ENCODE measurements at regions not wholly inside any gene's neighbourhood (a gene's known extent, or its start where the extent isn't known, plus 50 kb on each side); places are given as distances from the start of the nearest gene placed in this dataset.

DNA sequence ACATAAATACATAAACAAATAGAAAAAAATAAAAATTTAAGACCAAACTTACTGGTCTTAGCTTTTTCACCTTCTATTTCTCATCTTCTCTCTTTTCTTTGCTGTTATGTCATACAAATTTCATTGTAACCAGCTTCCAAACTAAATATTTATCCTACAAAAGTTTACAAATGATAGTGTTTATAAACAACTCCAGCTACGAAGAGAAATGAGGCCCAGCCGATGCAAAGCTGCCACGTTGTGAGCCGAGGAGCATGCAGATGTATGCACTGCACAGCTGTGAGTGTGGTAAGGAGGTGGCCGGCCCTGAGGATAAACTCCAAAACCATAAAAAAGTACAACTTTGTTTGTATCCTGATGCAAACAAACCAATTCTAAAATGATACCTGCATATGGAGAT, 642.4 kb upstream of the SGCG start:
- in situ Hi-C loops (cut with HindIII; ENCODE audit: low sequenced_read_pairs), result no loop called here

DNA sequence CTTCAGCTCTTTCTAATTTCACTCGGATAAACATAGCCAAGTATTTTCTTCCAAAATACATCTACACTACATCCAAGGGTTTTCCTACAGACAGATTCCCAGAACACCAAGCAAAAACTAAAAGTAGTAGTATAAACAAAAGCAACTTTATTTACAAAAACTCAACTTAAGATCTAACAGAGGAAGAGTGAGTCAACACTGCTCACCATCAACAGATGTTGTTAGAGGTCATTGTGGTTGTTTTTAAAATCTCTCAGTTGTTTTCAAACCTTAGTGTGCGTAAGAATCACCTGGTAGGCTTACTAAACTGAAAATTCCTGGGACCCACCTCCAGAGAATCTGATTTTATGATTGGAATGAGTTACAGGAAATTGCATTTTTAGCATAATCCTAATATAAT, 631.7 kb upstream of the SGCG start:
- in situ Hi-C loops (cut with HindIII; ENCODE audit: low sequenced_read_pairs), result no loop called here

DNA sequence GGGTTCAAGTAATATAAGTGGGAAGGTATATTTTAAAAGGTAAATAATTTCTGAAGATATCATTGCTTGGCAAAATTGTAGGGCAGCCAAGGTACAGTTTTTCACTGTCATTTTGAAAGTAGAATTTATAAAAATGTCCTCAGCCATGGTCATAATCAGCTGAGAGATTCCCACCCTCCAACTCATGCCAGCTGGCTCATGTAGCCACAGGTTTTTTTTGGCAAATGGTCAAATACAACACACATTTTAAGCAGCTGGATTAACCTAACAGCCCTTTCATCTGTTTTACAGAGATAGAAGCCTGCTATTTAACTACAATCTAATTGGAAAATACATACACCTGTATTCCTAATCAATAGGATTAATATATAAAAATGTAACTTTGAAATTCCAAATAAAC, 619.2 kb upstream of the SGCG start:
- in situ Hi-C loops (cut with HindIII; ENCODE audit: low sequenced_read_pairs), result no loop called here

DNA sequence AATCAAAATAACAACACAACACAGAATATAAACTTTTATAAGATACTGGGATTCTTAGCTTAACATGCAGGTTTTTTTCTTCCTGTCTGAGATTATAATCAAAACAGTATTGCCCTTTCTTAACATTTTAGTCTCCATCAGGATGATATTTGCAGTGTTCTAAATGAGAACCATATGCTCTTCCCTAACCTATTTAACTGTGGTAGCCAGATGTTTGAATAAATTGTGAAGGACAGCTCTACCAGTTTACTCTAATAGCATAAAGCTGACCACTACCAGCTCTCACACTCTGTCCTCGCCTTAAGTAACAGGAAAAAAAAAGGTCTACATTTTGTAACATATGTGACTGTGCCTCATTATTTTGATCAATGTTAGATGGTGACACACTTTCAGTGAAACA, 618.7 kb upstream of the SGCG start:
- in situ Hi-C loops (cut with HindIII; ENCODE audit: low sequenced_read_pairs), result no loop called here

DNA sequence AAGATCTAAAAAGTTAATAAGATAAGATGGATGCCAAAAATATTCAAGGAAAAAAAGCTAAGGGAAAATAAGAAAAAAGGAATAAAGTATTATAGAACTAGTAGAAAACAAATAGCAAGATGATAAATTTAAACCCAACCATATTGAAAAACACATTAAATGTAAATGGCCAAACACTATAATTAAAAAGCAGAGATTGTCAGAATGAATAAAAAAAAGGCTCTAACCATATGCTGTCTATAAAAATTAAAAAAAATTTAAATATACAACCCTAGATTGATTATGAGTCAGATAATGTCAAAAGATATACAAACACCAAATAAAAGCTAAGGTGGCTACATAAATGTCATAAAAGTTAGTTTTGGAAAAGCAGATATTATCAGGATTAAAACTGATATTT, 617.5 kb upstream of the SGCG start:
- in situ Hi-C loops (cut with HindIII; ENCODE audit: low sequenced_read_pairs), result no loop called here

DNA sequence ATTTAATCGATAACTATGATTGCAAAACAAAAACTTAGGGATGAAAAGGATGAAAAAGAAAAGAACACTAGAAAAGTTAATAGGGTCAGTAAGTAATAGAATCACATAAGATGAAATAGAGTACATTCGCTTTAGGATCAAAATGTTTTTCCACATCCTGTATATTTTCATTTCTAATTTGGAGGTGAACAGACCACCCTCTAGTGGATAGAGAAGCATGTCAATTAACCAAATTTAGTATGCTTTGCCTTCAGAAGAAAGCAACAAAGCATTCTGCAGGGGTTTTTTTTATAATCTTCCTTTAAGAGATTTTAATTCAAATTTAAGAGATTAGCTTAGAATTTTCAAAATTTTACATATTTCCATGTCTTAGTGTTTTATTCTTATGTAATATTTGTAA, 611.0 kb upstream of the SGCG start:
- in situ Hi-C loops (cut with HindIII; ENCODE audit: low sequenced_read_pairs), result no loop called here

DNA sequence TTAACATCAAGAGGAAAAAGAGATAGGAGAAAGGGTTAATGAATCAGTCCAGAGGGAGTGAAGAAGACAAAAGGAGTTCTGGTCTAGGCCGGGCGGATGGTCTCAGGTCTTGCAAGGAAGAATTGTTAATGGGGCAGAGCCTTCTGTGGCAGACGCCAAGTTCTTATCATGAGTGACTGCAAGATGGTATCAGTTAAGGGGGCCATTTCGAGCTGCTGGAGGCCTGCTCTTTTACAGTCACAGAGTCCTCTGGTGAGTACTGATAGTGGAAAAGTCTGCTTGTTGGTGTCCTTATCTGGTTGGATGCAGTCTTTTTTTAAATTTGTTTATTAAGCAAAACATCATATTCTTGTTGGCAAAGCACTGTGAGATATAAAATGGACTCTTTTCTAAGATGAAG, 590.9 kb upstream of the SGCG start:
- in situ Hi-C loops (cut with HindIII; ENCODE audit: low sequenced_read_pairs), result no loop called here

DNA sequence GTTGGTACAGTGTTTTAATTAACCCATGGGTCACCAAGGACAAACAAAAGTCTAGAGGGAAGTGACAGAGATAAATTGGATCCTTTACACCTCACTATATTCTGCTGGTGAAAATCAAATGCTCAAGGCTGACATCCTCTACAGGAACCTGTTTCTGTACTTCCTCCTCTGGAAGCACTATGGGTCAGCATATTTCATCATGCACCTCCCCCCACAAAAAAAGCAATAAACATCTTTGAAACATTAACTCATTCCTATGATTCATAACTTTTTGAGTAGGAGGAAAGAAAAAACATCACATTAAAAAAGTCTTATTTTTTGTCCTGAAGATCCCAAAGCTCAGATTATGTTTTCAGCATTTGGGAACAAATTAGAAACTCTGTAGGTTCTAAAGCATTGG, 588.3 kb upstream of the SGCG start:
- in situ Hi-C loops (cut with HindIII; ENCODE audit: low sequenced_read_pairs), result no loop called here

DNA sequence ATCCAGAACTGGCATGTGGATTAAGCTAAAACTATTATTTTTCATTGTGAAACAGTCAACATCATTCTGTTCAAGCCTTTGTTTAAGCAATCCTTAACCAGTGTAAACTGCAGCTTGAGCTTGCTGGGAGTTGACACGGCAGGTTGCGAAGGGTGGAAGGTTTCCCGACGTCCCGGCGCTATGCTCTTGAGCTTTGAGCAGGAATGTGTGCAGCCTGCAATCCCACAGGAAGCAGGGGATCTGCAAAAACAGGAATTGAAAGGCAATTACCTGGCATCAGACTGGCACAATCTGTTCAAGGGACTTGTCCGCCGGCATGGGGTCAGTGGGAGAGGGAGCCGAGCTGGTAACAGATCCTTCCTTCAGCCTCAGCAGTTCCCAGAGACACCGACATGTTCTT, 586.7 kb upstream of the SGCG start:
- in situ Hi-C loops (cut with HindIII; ENCODE audit: low sequenced_read_pairs), result no loop called here

DNA sequence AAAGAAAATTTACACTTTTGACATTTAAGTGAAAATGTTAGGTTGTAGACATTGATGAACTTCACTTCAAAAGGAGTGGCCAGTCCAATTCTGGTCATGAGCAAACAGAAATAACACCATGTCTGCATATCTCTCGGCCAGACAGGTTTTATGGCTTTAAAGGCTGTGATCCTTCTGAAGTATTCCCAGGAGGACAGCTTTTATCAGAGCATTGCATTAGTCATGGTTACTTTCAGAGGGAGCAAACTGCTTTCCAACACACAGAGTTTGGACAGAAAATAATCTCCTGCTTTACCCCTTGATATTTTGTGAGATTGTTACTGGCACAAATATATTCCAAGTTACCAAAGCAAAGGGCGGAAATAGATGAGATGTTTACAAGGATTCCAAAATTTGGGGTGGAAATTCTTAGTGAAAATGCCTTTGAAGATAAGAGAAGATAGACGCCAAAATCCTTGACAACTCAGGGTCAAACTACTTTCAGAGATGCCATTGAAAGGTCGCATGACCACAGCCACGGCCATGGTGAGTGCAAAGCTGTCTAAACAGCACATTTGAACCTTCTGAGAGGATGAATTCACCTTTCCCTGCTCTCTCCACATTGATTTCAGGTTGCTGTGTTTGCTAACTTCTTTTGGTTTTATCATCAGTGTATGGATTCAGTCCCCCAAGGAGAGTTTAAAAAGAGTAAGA, 584.5 kb upstream of the SGCG start:
- in situ Hi-C loops (cut with HindIII; ENCODE audit: low sequenced_read_pairs), result no loop called here

DNA sequence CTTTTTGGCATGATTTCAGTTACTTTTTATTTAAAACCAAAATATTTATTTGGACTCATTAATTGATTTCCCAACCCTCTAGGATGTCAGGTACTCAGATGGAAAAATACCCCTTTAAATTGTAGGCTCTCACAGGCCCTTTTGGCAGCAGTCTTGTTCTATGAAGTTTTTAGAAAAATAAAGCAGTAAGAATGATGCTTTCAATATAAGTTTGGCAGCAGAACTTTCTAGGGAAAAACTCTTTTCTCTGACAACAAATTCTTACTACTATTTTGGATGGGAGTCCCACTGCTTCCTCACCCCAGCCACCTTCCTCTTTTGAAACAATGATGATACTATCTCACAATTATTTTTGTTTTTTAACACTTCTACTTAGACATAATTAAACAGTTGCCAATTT, 581.6 kb upstream of the SGCG start:
- in situ Hi-C loops (cut with HindIII; ENCODE audit: low sequenced_read_pairs), result no loop called here

DNA sequence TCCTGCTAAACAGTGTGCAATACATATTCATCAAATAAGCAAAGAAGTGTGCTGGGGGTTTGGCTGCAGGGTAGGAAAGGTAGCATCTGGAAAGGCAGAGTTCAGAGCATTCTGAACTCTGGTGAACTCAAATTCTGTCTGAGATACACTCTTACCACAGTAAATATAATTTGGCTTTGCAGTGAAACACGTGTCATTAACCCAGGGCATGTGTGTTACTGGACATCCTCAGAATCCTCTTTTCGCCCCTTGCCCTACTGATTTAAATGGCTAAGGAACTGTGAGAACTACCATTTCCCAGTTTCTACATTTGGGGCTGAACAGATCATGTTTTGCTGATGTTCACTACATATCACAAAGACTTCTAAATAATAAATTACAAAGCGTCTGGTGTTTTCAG, 562.8 kb upstream of the SGCG start:
- in situ Hi-C loops (cut with HindIII; ENCODE audit: low sequenced_read_pairs), result no loop called here

DNA sequence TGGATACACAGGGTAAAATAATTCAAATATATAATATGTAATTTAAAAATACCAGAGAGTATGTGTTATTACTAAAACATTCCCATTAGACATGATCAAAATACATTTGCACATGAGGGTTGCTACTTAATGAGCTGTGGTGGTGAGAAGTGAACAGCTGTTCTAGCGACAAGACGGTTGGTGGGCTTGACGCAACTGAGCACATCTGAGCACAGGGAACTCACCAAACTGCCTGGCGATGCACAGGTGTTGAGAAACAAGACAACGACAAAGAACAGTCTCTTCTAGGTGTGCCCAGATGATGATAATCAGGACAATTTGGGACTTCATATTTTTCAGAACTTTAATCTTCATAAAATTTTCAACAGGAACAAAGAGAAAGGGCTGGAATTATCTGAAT, 555.1 kb upstream of the SGCG start:
- in situ Hi-C loops (cut with HindIII; ENCODE audit: low sequenced_read_pairs), result no loop called here

DNA sequence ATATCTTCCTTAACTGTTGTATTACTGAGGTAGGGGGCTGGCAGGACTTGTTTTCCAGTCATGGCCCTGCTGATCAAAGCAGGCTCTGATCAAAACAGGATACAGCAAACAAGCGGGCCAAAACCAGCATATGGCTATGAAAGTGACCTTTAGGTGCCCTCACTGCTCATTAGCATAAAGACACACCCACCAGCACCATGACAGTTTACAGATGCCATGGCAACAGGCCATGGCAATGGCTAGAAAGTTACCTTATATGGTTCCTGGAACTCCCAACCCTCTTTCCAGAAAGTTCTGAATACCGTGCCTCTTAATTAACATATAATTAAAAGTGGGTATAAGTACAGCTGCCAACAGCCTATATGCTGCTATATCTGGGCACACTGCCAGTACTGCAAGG, 551.4 kb upstream of the SGCG start:
- in situ Hi-C loops (cut with HindIII; ENCODE audit: low sequenced_read_pairs), result no loop called here

DNA sequence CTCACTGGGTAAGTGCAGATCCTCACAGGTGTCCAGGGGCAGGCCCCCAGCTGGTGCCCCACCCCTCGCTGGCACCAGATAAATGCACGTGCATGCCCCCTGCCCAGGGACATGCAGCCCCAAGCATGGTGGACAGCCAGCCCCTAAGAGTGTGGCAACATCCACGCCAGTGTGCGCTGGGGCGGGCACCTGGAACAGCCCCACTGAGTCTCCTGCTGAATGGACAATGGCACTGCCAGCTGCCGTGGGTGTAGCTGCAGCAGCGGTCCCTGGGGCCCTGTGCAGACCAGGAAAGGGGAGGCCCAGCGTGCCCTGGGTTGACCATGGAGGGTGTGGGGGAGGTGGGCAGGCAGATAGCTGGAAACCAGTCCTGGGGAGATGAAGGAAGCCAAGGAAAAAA, 538.7 kb upstream of the SGCG start:
- in situ Hi-C loops (cut with HindIII; ENCODE audit: low sequenced_read_pairs), result no loop called here

DNA sequence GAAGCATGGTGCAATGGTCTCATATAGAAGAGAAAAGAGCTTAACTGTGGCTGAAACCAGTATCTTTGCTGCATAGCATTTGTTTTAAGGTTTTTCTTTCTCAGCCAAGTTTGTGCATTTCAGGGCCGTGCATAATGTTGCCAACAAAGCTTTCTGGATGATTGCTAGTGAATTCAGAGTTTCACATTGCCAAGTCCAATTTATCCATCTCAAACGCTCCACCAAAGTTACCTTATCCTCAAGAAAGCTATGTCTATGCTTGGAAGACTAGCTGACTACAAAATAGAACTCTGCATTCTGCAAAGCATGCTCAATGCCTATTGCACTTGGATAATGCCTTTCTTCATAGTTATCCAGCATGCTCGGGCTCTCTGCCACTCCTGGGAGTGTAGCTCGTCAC, 535.8 kb upstream of the SGCG start:
- in situ Hi-C loops (cut with HindIII; ENCODE audit: low sequenced_read_pairs), result no loop called here

DNA sequence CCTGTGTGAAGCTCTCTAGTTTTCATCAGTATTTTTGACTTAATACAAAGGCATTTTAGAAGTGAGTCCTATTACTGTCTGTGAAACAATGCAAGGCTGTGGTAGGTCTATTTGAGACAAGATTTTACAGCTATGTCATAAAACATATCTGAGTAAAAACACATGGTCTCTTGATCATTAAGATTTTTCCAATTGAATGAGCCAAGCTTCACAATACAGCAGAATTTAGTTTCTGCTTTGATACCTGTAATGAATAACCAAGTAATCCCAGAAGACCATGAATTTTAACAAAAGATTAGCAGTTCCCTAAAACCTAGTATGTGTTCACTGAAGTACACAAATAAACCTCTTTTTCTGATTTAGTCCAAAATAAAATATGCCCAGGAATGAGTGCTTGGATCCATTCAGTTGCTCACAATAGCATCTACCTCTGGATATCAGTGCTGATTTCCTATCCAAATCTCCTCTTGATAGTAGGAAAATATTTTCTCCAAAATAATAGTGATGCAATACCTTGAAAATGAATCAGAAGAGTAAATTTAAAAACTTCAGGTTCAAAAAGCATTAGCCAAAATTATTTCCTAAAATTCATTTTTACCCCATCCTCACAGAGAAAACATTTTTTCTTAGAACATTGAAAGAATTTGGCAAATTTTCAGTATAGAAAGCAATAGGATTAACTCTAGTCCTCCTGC, 533.5 kb upstream of the SGCG start:
- in situ Hi-C loops (cut with HindIII; ENCODE audit: low sequenced_read_pairs), result no loop called here

DNA sequence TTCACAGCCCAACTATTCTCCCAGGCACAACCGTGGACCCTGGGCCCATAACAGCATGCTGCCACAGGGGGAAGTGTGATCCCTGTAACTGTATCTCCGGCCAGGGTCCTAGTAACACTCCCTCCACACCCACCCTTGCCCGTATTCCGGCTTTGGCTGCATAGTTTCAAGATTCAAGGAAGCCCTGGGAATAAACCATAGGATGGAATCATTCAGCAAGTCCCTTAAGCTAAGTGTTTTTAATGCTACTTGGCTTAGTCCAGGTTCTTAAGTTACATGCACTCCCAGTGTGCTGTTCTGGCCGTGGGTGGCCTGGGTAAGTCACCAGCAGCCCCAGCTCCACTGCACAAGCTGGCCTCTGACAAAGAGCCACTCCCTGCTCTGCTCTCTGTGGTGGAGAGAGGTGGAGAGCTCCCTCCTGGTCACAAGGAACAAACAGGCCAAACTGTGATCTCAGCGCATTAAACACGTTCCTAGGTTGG, 532.4 kb upstream of the SGCG start:
- in situ Hi-C loops (cut with HindIII; ENCODE audit: low sequenced_read_pairs), result no loop called here

DNA sequence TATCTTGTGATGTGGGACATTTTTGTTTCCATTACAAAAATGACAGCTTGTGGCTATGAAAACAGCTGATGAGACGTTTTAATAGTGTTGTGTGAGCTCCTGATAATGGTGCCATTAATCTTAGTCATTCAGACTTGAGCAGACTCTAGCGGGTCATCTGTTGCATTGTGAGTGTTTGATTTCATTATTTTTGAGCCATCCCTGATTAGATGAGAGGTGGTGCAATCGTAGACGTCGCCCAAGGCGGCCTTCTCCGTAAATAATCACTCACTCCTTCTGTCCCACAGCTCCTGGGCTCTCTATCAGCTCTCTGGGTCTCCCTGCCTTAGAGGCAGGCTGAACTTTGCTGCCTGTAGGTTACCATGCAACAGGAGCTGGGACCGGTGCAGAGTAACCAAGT, 528.0 kb upstream of the SGCG start:
- in situ Hi-C loops (cut with HindIII; ENCODE audit: low sequenced_read_pairs), result no loop called here

DNA sequence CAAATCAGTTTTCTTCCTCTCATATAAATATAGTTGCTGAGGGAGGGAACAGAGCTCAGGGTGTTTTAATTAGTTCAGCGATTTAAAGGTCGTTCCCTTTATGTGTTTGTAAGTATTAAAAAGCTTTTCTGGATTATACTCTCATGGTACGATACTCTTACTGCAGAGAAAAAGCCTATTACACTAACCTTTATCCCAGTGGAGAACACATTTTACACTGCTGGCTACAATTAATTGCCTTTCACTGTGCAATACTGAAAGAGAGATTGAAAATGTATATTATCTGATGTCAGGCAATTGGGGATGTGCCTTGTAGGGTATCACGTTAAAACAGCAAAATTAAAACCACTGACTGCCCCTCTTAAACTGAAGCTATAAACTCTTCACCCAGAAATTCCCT, 526.9 kb upstream of the SGCG start:
- in situ Hi-C loops (cut with HindIII; ENCODE audit: low sequenced_read_pairs), result no loop called here

DNA sequence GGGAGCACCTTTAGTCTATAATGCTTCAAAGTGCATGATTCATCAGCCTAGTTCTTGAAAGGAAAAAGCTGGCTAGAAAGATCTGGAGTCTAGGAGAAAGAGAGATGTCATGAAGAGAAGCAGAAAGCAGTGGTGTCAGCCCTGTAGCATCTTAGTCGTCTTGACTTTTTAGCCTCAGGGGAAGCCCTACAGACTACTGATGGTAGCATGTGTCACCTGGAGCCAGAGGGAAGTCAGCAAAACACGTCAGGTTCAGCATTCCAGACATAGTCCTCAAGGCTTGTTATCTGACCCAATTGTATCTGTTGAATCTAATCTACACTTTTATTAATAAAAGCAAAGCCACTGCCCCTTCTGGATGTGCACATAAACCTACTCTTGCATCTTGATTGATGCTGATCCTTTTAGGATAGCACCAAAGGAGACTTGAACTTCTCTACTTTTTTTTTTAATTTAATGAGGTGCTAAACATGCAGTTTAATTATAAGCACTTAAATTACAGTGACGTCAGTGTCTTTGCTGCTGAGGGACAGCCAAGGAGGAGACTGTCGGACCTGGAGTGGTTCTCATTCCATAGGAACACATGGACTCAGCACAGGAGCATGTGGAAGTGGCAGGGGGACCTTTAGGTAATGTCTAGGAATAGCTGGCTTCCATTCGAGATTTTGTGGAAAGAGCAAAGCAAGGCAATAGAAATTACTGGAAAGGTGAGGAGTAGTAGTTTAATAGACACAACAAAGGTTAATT, 525.5 kb upstream of the SGCG start:
- in situ Hi-C loops (cut with HindIII; ENCODE audit: low sequenced_read_pairs), result no loop called here

DNA sequence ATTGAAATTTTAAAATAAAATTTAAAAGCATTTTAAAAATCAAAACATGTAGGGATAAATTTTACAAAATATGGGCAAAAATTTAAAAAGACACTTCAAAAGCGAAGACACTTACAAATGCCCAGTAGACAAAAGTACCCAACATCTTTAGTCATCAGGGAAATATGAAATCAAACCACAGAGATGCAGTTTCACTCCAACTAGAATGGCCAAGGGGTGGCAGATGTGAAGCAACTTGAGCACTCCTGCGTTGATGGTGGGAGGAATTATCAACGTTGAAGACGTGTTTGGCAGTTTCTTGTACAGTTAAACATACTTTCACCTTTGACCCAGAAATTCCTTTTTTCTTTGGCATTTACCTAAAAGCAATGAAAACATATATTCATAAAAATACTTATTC, 518.0 kb upstream of the SGCG start:
- in situ Hi-C loops (cut with HindIII; ENCODE audit: low sequenced_read_pairs), result no loop called here

All from DLD1 (cell line).